ENCODE measurements at regions not wholly inside any gene's neighbourhood (a gene's known extent, or its start where the extent isn't known, plus 50 kb on each side); places are given as distances from the start of the nearest gene placed in this dataset.

GRCh38 chr2:129441610-129442009 lies 537.9 kb upstream of the RAB6C start:
- Histone ChIP-seq H3K27ac (no peak overlapping the region), H3K9me3 (no peaks in the 10 kb centered on the region), H3K4me1 (no peaks in the 10 kb centered on the region), H3K36me3 (no peaks in the 10 kb centered on the region), H3K27me3 (no peaks in the 10 kb centered on the region), H3K4me3 (no peak overlapping the region)
- no peak for DNase-seq
- TF ChIP-seq CTCF (IDR thresholded peaks at IDR 0.05): no peak
- TF ChIP-seq POLR2A (IDR thresholded peaks at IDR 0.05): no peak

GRCh38 chr2:129443235-129443864 lies 536.1 kb upstream of the RAB6C start:
- H3K4me3 ChIP-seq: no peak overlapping the region
- TF ChIP-seq CTCF (IDR thresholded peaks at IDR 0.05) (no peak), POLR2A (IDR thresholded peaks at IDR 0.05) (no peak)

GRCh38 chr2:129443865-129444739 lies 535.4 kb upstream of the RAB6C start:
- no peak for DNase-seq
- Histone ChIP-seq H3K27ac (no peak overlapping the region), H3K36me3 (no peaks in the 10 kb centered on the region), H3K4me1 (no peaks in the 10 kb centered on the region), H3K4me3 (no peak overlapping the region), H3K27me3 (no peaks in the 10 kb centered on the region), H3K9me3 (no peaks in the 10 kb centered on the region)
- TF ChIP-seq CTCF (IDR thresholded peaks at IDR 0.05) (no peak), POLR2A (IDR thresholded peaks at IDR 0.05) (no peak)

More at GRCh38 chr2:129443235-129443864, 536.1 kb upstream of the RAB6C start:
- no peak for DNase-seq
- Histone ChIP-seq H3K9me3 (no peaks in the 10 kb centered on the region), H3K4me1 (no peaks in the 10 kb centered on the region), H3K36me3 (no peaks in the 10 kb centered on the region), H3K27me3 (no peaks in the 10 kb centered on the region), H3K27ac (no peak overlapping the region)

- TF ChIP-seq POLR2A (IDR thresholded peaks at IDR 0.05): no peak
- no peak for TF ChIP-seq CTCF (IDR thresholded peaks at IDR 0.05)
- no peak overlapping the region for H3K27ac ChIP-seq
- no peaks in the 10 kb centered on the region for H3K4me1 ChIP-seq
- H3K9me3 ChIP-seq: no peaks in the 10 kb centered on the region
- H3K4me3 ChIP-seq: no peak overlapping the region
- H3K27me3 ChIP-seq: no peaks in the 10 kb centered on the region
- no peaks in the 10 kb centered on the region for H3K36me3 ChIP-seq
- no peak for DNase-seq
These were observed 534.7 kb upstream of the RAB6C start for GRCh38 chr2:129444751-129445150.

GRCh38 chr2:129456691-129457090 lies 522.8 kb upstream of the RAB6C start:
- Histone ChIP-seq H3K27ac (no peak overlapping the region), H3K4me3 (no peak overlapping the region), H3K27me3 (no peaks in the 10 kb centered on the region), H3K4me1 (no peaks in the 10 kb centered on the region), H3K9me3 (no peaks in the 10 kb centered on the region), H3K36me3 (no peaks in the 10 kb centered on the region)
- no peak for TF ChIP-seq POLR2A (IDR thresholded peaks at IDR 0.05)
- no peak for TF ChIP-seq CTCF (IDR thresholded peaks at IDR 0.05)
- no peak for DNase-seq

All from Peyer's patch (tissue), 4 donors.